ENCODE measurements at regions not wholly inside any gene's neighbourhood (a gene's known extent, or its start where the extent isn't known, plus 50 kb on each side); places are given as distances from the start of the nearest gene placed in this dataset.
A peak's percentile ranks its signal among the peaks of the same experiment; 100 is the strongest.

GRCh38 chr10:121084675-121085070 is 233.5 kb downstream of the WDR11 start:
- ATAC-seq, result no peak
- intact Hi-C loops (cut with DNase I), result no loop called here
- DNase-seq (ENCODE audit: missing footprints), result no peak

DNA sequence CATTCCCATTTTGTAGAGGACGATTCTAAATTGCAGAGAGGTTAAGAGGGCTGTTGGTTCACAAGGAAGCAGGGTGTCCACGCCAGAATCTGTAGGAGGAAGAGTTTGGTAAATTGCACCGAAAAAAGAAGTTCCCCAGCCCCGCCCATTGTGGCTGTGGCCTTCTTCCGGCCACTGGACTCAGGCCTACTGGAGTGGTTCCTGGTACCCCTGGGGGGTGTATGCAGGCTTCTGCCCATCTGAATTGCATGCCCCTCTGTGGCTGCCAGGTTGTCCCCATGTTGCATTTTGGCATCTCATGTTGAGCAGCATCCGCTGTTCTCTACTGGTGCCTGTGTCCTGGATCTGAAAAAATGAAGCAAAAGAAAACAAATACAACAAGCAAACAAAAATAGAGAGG is 234.2 kb downstream of the WDR11 start:
- DNase-seq (ENCODE audit: missing footprints), result no peak
- no peak for ATAC-seq
- intact Hi-C loops (cut with DNase I), result no loop called here

DNA sequence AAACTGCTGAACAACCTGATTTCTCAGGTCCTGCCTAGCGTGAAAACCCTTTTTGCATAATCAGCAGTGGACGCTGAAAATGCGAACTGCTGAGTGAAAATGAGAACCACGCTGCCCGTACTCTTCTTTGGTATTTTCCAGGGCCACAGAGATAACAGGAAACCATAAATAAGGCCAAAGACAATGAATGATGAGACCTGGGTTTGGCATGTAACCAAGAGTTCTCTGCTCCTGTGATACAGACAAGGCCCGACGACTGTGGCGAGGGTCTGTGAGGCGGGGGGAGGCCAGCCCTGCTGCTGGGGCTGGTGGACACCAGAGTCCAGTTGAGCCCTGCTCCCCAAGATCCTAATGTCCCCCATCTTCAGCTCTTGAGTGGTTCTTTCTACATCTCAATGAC is 236.0 kb downstream of the WDR11 start:
- intact Hi-C loops (cut with DNase I), result no loop called here
- ATAC-seq (no peak), DNase-seq (ENCODE audit: missing footprints) (no peak)

- ATAC-seq, result no peak
- intact Hi-C loops (cut with DNase I), result no loop called here
- DNase-seq (ENCODE audit: missing footprints), result no peak
These were observed 236.5 kb downstream of the WDR11 start for GRCh38 chr10:121087688-121088087.

DNA sequence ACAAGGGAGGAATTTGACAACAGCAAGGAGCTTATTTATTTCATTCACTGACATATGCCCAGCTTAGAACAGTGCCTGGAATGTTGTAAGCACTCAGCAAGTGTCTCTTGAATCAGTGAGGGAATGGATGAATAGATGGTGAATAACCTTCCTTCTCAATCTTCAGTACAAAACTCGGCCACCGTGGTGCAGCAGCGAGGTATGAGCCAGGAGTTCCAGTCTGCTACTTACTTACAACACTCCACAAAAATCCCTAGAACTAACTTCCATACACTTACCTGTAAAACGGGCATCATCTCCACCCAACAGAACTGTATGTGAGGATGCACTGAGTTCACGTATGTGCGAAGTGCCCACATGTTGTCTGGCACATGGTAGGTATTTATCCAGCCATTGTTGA is 237.4 kb downstream of the WDR11 start:
- no peak for ATAC-seq
- intact Hi-C loops (cut with DNase I), result no loop called here

DNA sequence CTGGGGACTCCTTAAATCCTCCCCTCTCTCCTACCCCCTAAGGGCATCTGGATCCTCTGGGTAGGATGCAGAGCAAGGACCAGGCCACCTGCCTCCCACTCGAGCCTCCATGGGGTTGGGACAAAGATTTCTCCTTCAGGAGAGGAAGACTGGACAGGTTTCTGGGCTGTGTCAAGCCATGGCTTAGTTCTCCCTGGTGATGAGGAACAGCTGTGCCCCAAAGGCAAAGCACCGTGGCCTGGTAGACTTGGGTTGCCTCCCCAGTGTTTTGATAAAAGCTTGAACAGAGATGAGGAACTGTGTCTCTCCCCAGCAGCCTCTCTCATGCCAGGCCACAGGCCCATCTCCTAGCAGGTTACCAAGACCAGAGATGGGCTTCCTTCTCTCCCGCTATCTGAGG is 238.3 kb downstream of the WDR11 start:
- ATAC-seq (no peak), DNase-seq (ENCODE audit: missing footprints) (no peak)
- intact Hi-C loops (cut with DNase I), result no loop called here

More for the DNA sequence above, 237.4 kb downstream of the WDR11 start:
- no peak for DNase-seq (ENCODE audit: missing footprints)

- intact Hi-C loops (cut with DNase I), result no loop called here
- no peak for DNase-seq (ENCODE audit: missing footprints)
- no peak for ATAC-seq
These were observed 241.0 kb downstream of the WDR11 start for GRCh38 chr10:121091961-121092719.

DNA sequence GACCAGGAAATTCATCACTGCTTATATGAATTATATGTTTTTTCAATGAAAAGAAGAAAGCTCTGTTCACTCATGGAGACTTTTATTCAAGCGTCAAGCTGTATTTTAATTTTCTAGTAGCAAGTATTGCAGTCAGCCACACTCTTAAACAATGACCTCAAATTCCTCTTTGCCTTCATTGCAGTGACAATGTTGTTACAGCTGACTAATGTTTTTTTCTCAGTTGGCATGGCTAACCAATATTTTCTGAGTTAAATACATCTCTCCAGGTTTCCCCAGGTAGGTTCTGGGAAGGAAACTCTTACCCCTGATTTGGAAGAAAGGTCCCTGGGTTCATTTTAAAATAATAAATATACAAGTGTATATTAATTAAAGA is 241.5 kb downstream of the WDR11 start:
- intact Hi-C loops (cut with DNase I), result no loop called here
- no peak for DNase-seq (ENCODE audit: missing footprints)
- ATAC-seq, result no peak

- intact Hi-C loops (cut with DNase I), result no loop called here
- peak; percentile 98 for ATAC-seq
- DNase-seq (ENCODE audit: missing footprints), result peak; percentile 88
These were observed 245.7 kb downstream of the WDR11 start for GRCh38 chr10:121096617-121097431.

DNA sequence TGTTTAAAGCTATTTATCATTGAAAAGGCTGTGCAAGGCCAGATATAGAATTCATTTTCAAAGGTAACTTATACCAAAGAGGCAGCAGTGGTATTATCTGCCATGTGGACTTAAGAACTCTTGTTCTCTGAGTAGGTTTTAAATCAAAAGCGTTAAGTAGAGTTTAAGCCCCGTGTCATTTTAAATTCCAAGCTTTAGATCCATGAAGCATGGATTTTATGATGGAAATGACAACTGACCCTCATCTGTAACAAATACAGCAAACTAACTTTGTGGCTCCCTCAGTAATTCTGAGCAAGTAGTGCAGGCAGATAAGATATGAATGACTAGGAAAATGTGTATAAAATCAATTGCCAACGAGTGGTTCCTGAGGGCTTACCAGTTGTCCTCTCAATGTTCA is 247.0 kb downstream of the WDR11 start:
- ATAC-seq (no peak), DNase-seq (ENCODE audit: missing footprints) (no peak)
- intact Hi-C loops (cut with DNase I), result no loop called here

- DNase-seq (ENCODE audit: missing footprints) (no peak), ATAC-seq (no peak)
- intact Hi-C loops (cut with DNase I), result no loop called here
These were observed 247.6 kb downstream of the WDR11 start for GRCh38 chr10:121098751-121099150.

DNA sequence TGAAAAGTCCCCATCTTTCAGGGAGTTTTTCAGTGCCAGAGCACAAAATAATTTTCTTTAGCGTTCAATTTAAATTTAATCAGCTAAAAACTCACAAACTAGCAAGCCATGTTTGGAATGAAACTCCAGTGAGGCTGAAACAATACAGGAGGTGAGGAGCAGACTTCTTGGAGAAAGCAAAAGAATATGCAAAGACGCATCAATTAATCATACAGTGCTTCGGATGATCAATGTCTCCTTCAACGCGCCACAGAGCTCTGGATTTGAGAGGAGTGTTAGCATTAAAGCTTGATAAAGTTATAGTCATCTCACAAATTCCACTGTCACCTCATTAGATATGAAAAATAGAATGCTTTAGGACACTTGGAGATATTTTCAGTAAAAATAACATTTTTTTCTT is 248.0 kb downstream of the WDR11 start:
- DNase-seq (ENCODE audit: missing footprints) (no peak), ATAC-seq (no peak)
- intact Hi-C loops (cut with DNase I), result no loop called here

DNA sequence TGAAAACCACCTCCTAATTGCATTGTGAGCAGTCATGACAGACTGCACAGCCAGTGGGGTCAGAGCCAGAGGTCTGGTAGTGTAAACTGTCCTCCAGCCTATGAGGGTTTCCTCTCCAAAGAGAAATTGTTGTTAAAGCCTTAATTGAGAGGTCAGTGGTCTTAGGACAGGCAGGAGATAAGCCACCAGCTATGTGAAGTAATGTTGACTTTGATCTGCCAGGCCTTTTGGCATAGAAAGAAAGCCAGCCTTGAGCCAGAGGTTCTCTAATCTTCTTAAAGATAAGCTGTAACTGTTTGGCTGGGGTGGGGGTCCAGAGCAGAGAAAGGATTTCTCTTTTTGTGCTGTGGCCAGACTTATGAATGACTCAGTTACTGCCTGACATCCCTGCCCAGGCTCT is 248.4 kb downstream of the WDR11 start:
- ATAC-seq, result no peak
- intact Hi-C loops (cut with DNase I), result no loop called here
- DNase-seq (ENCODE audit: missing footprints), result no peak

DNA sequence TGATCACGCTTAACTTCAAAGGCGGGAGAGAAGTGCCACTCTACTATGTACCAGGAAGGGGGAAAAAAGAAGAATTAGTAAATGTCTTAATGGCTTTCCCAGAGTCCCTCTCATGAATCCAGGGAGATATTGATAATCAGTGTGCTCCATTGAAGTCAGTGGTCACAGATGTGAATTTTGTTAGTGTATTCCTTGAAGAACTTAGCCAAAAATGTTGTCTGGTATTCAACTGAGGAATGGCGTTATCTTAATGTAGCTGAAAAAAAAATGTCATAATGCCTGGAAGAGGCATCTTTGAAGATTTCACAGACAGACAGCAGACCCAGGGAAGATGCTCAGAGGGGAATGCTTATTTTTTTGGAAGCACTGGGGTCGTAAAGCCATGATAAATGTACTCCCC is 250.4 kb downstream of the WDR11 start:
- intact Hi-C loops (cut with DNase I), result loop anchor here (10.0 kb wide), 1 partner anchor 147 kb away; no protein-coding TSS in a partner anchor
- DNase-seq (ENCODE audit: missing footprints) (no peak), ATAC-seq (no peak)

DNA sequence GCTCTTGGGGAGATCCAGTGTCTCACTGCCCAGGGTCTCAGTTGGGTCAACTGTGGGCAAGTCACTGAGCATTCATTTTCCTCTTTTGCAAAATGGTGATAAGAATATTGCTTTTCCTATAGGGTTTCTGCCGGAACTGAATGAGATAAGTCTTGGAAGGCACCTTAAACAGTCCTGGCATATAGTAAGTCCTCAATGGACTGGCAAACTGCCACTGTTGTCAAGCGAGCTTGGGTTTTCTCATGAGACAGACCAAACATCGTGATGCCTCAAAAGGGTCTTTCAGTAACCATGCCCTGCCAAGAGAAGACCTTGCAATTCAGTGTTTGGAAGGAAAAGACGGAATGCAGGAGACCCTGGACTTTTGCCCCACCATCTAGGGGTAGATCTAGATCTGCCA is 251.5 kb downstream of the WDR11 start:
- intact Hi-C loops (cut with DNase I), result loop anchor here (10.0 kb wide), 1 partner anchor 148 kb away; no protein-coding TSS in a partner anchor
- no peak for DNase-seq (ENCODE audit: missing footprints)
- no peak for ATAC-seq

DNA sequence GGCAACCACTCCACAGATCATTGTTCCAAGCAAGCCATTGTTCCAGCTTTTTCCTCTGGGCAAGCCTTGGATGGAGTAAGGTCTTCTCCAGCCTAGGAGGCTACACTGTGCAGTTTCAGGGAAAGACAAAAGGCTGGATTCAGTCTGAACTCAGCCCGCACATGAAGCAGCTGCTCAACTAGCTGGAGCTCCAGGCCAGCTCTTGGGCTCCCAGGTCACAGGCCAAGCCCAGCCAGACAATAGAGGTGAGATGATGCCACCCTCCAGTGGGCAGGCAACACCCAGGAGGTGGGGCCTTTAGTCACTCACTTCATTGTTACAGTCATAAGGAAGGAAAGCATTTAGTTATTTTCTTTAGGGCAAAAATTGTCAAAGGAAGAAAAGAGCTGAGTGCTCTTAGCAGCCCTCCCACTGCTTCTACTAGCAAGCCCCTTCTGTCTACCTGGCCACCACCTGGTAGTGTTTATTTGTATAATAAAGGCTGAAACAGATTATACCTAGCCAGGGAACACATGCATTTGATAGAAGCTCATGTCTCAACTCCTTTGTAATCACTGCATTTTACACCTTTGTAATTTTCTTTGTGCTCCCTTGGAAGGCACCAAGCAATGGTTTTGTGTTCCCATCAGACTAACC is 253.4 kb downstream of the WDR11 start:
- ATAC-seq (no peak), DNase-seq (ENCODE audit: missing footprints) (no peak)
- intact Hi-C loops (cut with DNase I), result loop anchor here (10.0 kb wide), 1 partner anchor 150 kb away; no protein-coding TSS in a partner anchor

DNA sequence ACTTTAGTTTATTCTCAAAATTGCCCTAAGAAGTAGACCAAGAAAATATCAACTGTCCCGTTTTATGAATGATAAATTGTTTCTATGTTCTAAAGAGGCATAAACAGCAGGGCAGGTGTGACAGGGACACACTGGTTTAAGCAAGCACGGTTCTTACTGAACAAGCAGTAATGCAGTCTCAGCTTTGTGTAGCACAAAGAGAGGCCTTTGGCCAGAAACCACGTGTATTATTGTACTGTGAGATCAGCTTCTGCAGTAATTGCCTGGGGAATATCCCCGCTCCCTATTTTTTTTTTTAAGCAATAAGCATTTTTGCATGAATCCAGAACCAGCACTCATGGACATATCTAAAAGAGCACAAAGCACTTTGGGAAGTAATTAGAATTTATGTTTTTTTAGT is 255.4 kb downstream of the WDR11 start:
- DNase-seq (ENCODE audit: missing footprints), result no peak
- intact Hi-C loops (cut with DNase I), result loop anchor here (10.0 kb wide), 1 partner anchor 152 kb away; no protein-coding TSS in a partner anchor
- no peak for ATAC-seq

DNA sequence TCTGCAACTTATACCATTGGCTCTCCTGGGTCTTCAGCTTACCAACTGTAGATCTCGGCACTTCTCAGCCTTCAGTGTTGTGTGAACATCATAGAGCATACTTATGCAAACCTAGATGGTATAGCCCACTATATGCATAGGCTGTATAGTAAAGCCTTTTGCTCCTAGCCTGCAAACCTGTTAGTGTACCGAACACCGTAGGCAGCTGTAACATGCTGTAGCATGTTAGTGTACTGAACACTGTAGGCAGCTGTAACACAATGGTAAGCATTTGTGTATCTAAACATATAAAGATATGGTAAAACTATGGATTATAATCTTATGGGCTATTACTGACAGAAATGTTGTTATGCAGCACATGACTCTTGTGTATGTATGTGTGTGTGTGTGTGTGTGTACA is 256.9 kb downstream of the WDR11 start:
- ATAC-seq (no peak), DNase-seq (ENCODE audit: missing footprints) (no peak)

DNA sequence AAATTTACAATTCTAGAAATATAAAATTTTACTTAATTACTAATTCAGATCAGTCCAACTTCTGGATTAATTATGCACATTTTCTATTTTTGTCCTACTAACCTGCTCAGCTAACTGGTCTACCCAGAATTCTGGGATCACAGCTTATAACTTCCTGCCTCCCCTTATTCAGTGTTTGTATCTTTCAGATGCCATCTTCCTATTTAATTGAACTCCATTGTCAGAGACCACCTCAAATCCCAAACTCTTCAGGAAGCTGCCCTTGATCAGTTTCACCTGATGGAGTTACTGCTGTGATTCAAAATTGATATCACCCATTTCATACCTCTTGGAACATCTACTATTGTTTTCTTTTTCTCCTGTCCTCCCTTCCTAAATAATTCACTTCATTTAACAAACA is 259.2 kb downstream of the WDR11 start:
- DNase-seq (ENCODE audit: missing footprints) (no peak), ATAC-seq (no peak)
- intact Hi-C loops (cut with DNase I), result no loop called here

More for the DNA sequence above, 256.9 kb downstream of the WDR11 start:
- intact Hi-C loops (cut with DNase I), result loop anchor here (10.0 kb wide), 1 partner anchor 153 kb away; no protein-coding TSS in a partner anchor

DNA sequence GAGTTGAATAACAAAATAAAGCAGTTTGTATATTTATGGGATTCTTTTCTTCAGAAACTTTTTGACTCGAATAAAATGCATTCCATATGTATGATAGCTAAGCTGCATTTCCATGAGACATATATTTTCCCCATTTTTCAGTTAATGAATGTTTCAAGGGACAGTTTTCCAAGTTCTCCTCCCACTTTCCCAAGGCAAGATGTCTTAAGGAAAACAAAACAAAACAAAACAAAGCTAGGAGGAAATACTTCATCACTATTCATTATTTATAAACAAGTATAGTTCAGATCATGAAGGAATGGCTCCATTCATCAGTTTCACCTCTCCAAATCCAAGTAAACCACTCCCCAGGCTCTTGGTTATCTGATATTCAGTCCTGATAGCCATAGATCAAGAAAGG is 261.0 kb downstream of the WDR11 start:
- intact Hi-C loops (cut with DNase I), result no loop called here
- DNase-seq (ENCODE audit: missing footprints), result no peak
- ATAC-seq, result no peak

Measured in Right ventricle myocardium inferior (tissue), 1 donor.